C4-2B (cell line): ENCODE measurements at regions not wholly inside any gene's neighbourhood (a gene's known extent, or its start where the extent isn't known, plus 50 kb on each side); places are given as distances from the start of the nearest gene placed in this dataset.

Source experiments
- CTCF ChIP-seq: fragments of 450-650 bp; conservative IDR thresholded peaks from 2 replicates; pipeline ENCODE4 v1.5.1; 2017; ENCODE audit warnings: mild to moderate bottlenecking
- ZFX ChIP-seq: fragments of 450-650 bp; IDR thresholded peaks from 2 replicates; pipeline ENCODE4 v1.6.1; 2017

- TF ChIP-seq CTCF (no peak), ZFX (no peak)
Measured at GRCh38 chr4:138803051-138803450, 212.5 kb upstream of the NOCT start.
